Ovary (tissue), 1 donor: ENCODE measurements at regions not wholly inside any gene's neighbourhood (a gene's known extent, or its start where the extent isn't known, plus 50 kb on each side); places are given as distances from the start of the nearest gene placed in this dataset.

ENCODE experiments used
- EP300 ChIP-seq: sonication (generic); formaldehyde crosslinking; IDR thresholded peaks from one replicate; pipeline ENCODE4 v1.6.1; 2017; ENCODE audit warnings: antibody characterized with exemption
- POLR2A ChIP-seq: fragments of 450-650 bp; IDR thresholded peaks from one replicate; pipeline ENCODE4 v1.6.1; 2017; ENCODE audit warnings: antibody characterized with exemption, mild to moderate bottlenecking, moderate library complexity

- no peak for TF ChIP-seq EP300
- no peak for TF ChIP-seq POLR2A
Observed at GRCh38 chr3:194929578-194929960, 243.9 kb downstream of the FAM43A start.
